GM06990 (cell line): ENCODE measurements at regions not wholly inside any gene's neighbourhood (a gene's known extent, or its start where the extent isn't known, plus 50 kb on each side); places are given as distances from the start of the nearest gene placed in this dataset.

Experiments
- DNase-seq: peaks from one replicate; pipeline ENCODE4 v3.0.0-alpha.2; 2011; ENCODE audit not compliant: insufficient read length; ENCODE audit errors: extremely low read depth
- H3K27me3 ChIP-seq: replicated peaks from 2 replicates; pipeline ENCODE4 v1.6.0; 2011; ENCODE audit warnings: low read length; ENCODE audit not compliant: control insufficient read depth, insufficient read depth
- H3K36me3 ChIP-seq: 2 replicates; pipeline ENCODE4 v1.5.1; 2011; ENCODE audit warnings: low read length; ENCODE audit not compliant: control insufficient read depth, insufficient read depth
- H3K4me3 ChIP-seq: replicated peaks from 2 replicates; pipeline ENCODE4 v1.5.1; 2011; ENCODE audit warnings: low read depth, mild to moderate bottlenecking, control low read depth, low read length
- CTCF ChIP-seq: IDR thresholded peaks from 2 replicates; pipeline ENCODE4 v1.5.1; 2011; ENCODE audit warnings: low read length, control low read depth, mild to moderate bottlenecking, inconsistent platforms; ENCODE audit not compliant: insufficient read depth, poor library complexity, severe bottlenecking

GRCh38 chrX:115449742-115450141 lies 111.2 kb upstream of the PLS3 start:
- no peaks in the 10 kb centered on the region; the same call in 1 of the 2 replicates for H3K27me3 ChIP-seq
- DNase-seq, result no peak
- no peak overlapping the region for H3K4me3 ChIP-seq
- no peak for TF ChIP-seq CTCF
- no peaks in the 10 kb centered on the region for H3K36me3 ChIP-seq

DNA sequence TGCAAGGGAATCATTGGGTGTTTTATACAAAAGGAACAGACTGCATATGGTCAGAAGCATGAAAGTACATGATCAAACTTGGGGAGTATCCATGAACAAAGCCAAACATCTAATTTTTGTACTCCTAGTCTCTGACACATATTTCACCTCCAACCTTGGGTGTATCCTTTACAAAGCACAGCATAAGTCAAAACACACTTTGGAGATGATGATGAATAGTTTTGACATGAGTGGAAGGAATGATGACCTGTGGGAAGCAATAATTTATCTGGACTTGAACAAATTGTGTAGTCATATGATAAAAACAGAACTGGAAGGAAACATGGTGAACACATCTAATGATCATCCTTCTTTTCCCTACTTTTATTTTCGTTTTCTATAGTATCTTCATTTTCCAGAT lies 108.7 kb upstream of the PLS3 start:
- no peak overlapping the region for H3K4me3 ChIP-seq
- H3K36me3 ChIP-seq, result no peaks in the 10 kb centered on the region
- no peak for TF ChIP-seq CTCF
- H3K27me3 ChIP-seq, result no peaks in the 10 kb centered on the region; the same call in 1 of the 2 replicates
- no peak for DNase-seq

DNA sequence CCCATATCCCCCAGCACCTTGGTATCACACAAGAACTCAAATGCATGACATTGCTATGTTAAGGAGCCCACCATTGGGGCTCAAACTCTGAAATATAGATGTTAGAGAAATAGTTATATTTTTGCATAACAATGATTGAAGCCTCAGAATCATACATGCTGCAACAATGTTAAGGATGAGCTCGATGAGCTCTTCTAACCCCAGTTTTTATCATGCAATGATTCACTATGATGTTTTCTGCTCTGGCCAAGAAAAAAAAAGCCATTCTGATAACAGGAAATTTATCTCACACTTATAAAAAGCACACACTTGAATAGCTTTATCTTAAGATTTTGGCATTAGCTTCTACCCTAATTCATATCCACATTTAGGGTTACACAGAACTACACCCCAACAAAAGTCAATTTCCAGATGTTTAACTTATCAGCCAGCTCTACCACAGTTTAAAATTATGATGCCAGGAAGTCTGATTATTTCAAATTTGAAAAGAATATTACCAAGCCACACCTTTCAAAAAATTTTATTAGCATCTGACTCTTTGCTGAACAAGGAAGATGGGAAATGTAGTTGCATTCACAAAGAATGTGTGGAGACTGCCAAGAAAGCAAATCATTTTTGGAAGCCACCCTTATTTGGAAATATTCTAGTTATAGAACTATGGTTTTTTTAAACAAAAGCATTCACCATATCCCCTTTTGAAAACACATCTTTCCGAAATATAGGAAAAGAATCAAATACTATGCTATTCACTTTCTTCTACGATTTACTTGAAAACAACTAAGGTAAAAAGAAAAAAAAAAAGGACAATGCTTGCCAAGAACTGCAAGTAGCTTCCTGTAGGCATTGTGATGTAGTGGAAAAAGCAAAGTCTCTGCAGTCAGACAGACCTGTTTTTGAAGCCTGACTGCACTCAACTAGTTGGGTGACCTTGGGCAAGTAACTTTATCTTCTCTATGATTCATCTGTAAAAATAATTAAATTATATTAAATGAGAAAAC lies 100.8 kb upstream of the PLS3 start:
- DNase-seq, result no peak
- no peak for TF ChIP-seq CTCF
- Histone ChIP-seq H3K36me3 (no peaks in the 10 kb centered on the region), H3K4me3 (no peak overlapping the region), H3K27me3 (no peaks in the 10 kb centered on the region)

GRCh38 chrX:115462406-115462805 lies 98.6 kb upstream of the PLS3 start:
- no peaks in the 10 kb centered on the region for H3K27me3 ChIP-seq
- TF ChIP-seq CTCF, result no peak
- H3K4me3 ChIP-seq, result no peak overlapping the region
- no peak for DNase-seq
- no peaks in the 10 kb centered on the region for H3K36me3 ChIP-seq

- no peak for TF ChIP-seq CTCF
- H3K36me3 ChIP-seq, result no peaks in the 10 kb centered on the region
- DNase-seq, result no peak
- H3K4me3 ChIP-seq, result no peak overlapping the region
- H3K27me3 ChIP-seq, result no peaks in the 10 kb centered on the region
Measured at GRCh38 chrX:115467961-115468360, 93.0 kb upstream of the PLS3 start.
